ENCODE measurements at regions not wholly inside any gene's neighbourhood (a gene's known extent, or its start where the extent isn't known, plus 50 kb on each side); places are given as distances from the start of the nearest gene placed in this dataset.

DNA sequence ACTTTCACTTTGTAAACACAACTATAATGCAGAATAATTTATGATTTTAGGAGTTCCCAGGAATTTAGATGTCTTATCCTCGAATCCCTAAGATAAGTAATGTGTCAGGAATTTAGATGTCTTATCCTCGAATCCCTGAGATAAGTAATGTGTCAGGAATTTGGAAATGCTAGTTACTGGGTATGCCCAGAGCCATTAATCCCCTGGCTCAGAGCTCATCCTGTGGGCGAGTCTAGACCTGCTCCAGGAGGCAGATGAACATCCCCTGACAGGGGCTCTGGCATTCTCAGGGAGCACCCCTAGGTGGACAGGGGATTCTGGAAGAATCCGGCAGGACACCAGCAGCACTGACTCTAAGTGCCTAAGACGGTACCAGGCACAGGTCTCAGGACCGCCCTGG lies 163.3 kb downstream of the ARRDC4 start:
- TF ChIP-seq, protein P1, sequence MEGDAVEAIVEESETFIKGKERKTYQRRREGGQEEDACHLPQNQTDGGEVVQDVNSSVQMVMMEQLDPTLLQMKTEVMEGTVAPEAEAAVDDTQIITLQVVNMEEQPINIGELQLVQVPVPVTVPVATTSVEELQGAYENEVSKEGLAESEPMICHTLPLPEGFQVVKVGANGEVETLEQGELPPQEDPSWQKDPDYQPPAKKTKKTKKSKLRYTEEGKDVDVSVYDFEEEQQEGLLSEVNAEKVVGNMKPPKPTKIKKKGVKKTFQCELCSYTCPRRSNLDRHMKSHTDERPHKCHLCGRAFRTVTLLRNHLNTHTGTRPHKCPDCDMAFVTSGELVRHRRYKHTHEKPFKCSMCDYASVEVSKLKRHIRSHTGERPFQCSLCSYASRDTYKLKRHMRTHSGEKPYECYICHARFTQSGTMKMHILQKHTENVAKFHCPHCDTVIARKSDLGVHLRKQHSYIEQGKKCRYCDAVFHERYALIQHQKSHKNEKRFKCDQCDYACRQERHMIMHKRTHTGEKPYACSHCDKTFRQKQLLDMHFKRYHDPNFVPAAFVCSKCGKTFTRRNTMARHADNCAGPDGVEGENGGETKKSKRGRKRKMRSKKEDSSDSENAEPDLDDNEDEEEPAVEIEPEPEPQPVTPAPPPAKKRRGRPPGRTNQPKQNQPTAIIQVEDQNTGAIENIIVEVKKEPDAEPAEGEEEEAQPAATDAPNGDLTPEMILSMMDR (IDR thresholded peaks at IDR 0.05; ENCODE audit: low read length) = no peak
- TF ChIP-seq EZH2 (IDR thresholded peaks at IDR 0.05; ENCODE audit: borderline replicate concordance, low read length) = no peak
